ENCODE measurements at regions not wholly inside any gene's neighbourhood (a gene's known extent, or its start where the extent isn't known, plus 50 kb on each side); places are given as distances from the start of the nearest gene placed in this dataset.

DNA sequence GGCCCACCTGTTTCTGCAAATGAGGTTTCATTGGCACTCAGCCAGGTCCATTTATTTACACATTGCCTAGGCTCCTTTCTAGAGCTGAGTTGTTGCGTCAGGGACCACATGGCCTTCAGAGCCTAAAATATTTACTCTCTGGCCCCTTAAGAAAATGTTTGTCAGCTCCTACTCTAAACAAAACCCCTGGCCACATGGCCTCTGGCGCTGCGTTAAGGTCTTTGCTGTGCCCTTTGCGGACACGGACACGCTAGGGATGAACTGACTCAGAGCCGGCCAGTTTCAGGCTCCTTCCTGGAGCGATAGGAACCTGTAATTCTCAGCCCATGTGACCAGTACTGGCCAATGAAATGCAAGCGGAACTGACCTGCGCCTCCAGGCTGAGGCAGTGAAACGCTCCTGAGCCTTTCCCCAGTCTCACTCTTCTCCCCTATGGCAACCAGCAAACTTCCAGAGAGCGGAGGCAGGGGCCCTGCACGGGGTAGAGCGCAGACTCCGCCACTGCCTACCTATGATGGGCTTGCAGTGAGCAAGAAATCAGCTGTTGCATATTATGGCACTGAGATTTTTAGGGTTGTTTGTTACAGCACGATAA lies 160.3 kb downstream of the ETS2 start:
- TF ChIP-seq, protein P1, sequence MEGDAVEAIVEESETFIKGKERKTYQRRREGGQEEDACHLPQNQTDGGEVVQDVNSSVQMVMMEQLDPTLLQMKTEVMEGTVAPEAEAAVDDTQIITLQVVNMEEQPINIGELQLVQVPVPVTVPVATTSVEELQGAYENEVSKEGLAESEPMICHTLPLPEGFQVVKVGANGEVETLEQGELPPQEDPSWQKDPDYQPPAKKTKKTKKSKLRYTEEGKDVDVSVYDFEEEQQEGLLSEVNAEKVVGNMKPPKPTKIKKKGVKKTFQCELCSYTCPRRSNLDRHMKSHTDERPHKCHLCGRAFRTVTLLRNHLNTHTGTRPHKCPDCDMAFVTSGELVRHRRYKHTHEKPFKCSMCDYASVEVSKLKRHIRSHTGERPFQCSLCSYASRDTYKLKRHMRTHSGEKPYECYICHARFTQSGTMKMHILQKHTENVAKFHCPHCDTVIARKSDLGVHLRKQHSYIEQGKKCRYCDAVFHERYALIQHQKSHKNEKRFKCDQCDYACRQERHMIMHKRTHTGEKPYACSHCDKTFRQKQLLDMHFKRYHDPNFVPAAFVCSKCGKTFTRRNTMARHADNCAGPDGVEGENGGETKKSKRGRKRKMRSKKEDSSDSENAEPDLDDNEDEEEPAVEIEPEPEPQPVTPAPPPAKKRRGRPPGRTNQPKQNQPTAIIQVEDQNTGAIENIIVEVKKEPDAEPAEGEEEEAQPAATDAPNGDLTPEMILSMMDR (conservative IDR thresholded peaks at IDR 0.05; ENCODE audit: low read depth, low read length), result no peak
- no peak for TF ChIP-seq EZH2phosphoT487 (IDR thresholded peaks at IDR 0.05; ENCODE audit: borderline replicate concordance, low read length)
- no peak for TF ChIP-seq EZH2 (IDR thresholded peaks at IDR 0.05; ENCODE audit: low read length, unreplicated experiment)
